ENCODE measurements at regions not wholly inside any gene's neighbourhood (a gene's known extent, or its start where the extent isn't known, plus 50 kb on each side); places are given as distances from the start of the nearest gene placed in this dataset.

DNA sequence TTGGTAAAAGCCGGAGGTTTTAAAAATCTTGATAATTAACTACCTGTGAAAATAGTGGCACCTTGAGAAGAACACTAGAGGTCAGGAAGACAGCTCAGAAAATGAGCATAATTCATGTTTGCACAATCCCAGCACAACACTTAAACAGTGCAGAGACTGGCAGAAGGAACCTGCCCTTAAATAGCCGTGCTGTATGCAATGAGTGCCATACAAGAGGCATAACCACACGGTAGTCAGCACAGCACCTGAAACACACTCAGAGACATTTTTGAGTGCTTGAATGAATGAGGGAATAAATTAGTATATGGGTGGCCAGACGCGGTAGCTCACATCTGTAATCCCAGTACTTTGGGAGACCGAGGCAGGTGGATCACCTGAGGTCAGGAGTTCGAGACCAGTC, 164.9 kb downstream of the PAX3 start:
- no peak overlapping the region for H3K27ac ChIP-seq (ENCODE audit: low read depth in 2 of 2, low read length in 1 of 2)
- H3F3A ChIP-seq (replicated peaks; ENCODE audit: insufficient read depth): no peaks in the 10 kb centered on the region
- no peaks in the 10 kb centered on the region for H4K20me1 ChIP-seq (ENCODE audit: insufficient read depth)
- no peak for DNase-seq
- no peak overlapping the region for H3K4me2 ChIP-seq
- H3K4me3 ChIP-seq (ENCODE audit: low read depth in 2 of 2, low read length in 1 of 2): no peak overlapping the region
- no peak overlapping the region for H3K9ac ChIP-seq
- no peaks in the 10 kb centered on the region for H3K36me3 ChIP-seq (replicated peaks in 1 of 2; ENCODE audit: control insufficient read depth in 1 of 2, insufficient read depth in 2 of 2, low read length in 1 of 2)
- ChIA-PET POLR2A (no interaction called here), CTCF (no interaction called here)
- no peaks in the 10 kb centered on the region for H3K27me3 ChIP-seq (ENCODE audit: insufficient read depth)
- H3K9me3 ChIP-seq: no peaks in the 10 kb centered on the region
- no peaks in the 10 kb centered on the region for H3K79me2 ChIP-seq (ENCODE audit: insufficient read depth)
- WGBS (ENCODE audit: low lambda C conversion rate): 3% methylated on average over 7 of the region's 7 CpGs
- no peak for TF ChIP-seq RAD21 (IDR thresholded peaks at IDR 0.05; ENCODE audit: low read length)
- TF ChIP-seq GATA2 (CRISPR knock-in tag; IDR thresholded peaks at IDR 0.05): no peak
- TF ChIP-seq, protein P1, sequence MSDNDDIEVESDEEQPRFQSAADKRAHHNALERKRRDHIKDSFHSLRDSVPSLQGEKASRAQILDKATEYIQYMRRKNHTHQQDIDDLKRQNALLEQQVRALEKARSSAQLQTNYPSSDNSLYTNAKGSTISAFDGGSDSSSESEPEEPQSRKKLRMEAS (IDR thresholded peaks at IDR 0.05; ENCODE audit: low read depth): no peak
- TF ChIP-seq, protein P2, sequence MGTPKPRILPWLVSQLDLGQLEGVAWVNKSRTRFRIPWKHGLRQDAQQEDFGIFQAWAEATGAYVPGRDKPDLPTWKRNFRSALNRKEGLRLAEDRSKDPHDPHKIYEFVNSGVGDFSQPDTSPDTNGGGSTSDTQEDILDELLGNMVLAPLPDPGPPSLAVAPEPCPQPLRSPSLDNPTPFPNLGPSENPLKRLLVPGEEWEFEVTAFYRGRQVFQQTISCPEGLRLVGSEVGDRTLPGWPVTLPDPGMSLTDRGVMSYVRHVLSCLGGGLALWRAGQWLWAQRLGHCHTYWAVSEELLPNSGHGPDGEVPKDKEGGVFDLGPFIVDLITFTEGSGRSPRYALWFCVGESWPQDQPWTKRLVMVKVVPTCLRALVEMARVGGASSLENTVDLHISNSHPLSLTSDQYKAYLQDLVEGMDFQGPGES (IDR thresholded peaks at IDR 0.05; ENCODE audit: low read depth, low read length): no peak
- TF ChIP-seq NFIC (IDR thresholded peaks at IDR 0.05; ENCODE audit: borderline replicate concordance): no peak
- no peak for TF ChIP-seq CHD2 (IDR thresholded peaks at IDR 0.05; ENCODE audit: low read length, partially characterized antibody)
- no peak for TF ChIP-seq EZH2phosphoT487 (IDR thresholded peaks at IDR 0.05; ENCODE audit: borderline replicate concordance, low read depth)
- no peak for TF ChIP-seq RFX5 (IDR thresholded peaks at IDR 0.05; ENCODE audit: low read length)
- no peak for TF ChIP-seq ELF1 (IDR thresholded peaks at IDR 0.05)
- TF ChIP-seq NRF1 (IDR thresholded peaks at IDR 0.05; ENCODE audit: low read depth, low read length): no peak
- TF ChIP-seq, protein P3, sequence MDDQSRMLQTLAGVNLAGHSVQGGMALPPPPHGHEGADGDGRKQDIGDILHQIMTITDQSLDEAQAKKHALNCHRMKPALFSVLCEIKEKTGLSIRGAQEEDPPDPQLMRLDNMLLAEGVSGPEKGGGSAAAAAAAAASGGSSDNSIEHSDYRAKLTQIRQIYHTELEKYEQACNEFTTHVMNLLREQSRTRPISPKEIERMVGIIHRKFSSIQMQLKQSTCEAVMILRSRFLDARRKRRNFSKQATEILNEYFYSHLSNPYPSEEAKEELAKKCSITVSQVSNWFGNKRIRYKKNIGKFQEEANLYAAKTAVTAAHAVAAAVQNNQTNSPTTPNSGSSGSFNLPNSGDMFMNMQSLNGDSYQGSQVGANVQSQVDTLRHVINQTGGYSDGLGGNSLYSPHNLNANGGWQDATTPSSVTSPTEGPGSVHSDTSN (IDR thresholded peaks at IDR 0.05): no peak
- TF ChIP-seq TCF12 (IDR thresholded peaks at IDR 0.05): no peak
- H3K4me1 ChIP-seq (ENCODE audit: control insufficient read depth in 1 of 2, insufficient read depth in 2 of 2, low read depth in 1 of 2, low read length in 1 of 2): no peaks in the 10 kb centered on the region
- H2AFZ ChIP-seq (ENCODE audit: low read depth): no peak overlapping the region
- H3K9me2 ChIP-seq: no peaks in the 10 kb centered on the region

DNA sequence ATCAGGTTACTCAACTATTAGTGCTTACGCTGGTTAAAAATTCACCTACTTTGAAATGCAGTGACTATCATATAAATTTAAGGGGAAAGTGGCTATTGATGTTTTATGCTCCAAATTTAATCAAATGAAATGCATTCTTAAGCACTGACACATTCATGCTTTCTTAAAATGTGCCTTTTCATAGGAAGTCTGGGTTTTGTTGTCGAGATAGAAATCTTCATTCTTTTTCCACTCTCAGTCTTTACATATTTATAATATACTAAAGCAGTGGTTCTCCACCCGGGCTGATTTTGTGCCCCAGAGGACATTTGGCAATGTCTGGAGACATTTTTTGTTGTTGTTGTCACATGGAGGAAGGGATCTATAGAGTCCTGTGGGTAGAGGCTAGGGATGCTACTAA, 167.9 kb downstream of the PAX3 start:
- 12% methylated on average over 3 of the region's 3 CpGs for WGBS (ENCODE audit: low lambda C conversion rate)
- TF ChIP-seq POLR2AphosphoS5 (IDR thresholded peaks at IDR 0.05; ENCODE audit: low read depth, low read length) (no peak), TAF1 (IDR thresholded peaks at IDR 0.05; ENCODE audit: borderline replicate concordance, low read depth, low read length) (no peak), EP300 (IDR thresholded peaks at IDR 0.05; ENCODE audit: borderline replicate concordance in 1 of 2, low read depth in 1 of 2, low read length in 1 of 2) (no peak), JUND (IDR thresholded peaks at IDR 0.05) (no peak), TCF12 (IDR thresholded peaks at IDR 0.05) (no peak)
- TF ChIP-seq, protein P4, sequence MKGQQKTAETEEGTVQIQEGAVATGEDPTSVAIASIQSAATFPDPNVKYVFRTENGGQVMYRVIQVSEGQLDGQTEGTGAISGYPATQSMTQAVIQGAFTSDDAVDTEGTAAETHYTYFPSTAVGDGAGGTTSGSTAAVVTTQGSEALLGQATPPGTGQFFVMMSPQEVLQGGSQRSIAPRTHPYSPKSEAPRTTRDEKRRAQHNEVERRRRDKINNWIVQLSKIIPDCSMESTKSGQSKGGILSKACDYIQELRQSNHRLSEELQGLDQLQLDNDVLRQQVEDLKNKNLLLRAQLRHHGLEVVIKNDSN (IDR thresholded peaks at IDR 0.05; ENCODE audit: borderline replicate concordance, low read depth): no peak
- TF ChIP-seq, protein P3 (IDR thresholded peaks at IDR 0.05): no peak
- TF ChIP-seq, protein P5, sequence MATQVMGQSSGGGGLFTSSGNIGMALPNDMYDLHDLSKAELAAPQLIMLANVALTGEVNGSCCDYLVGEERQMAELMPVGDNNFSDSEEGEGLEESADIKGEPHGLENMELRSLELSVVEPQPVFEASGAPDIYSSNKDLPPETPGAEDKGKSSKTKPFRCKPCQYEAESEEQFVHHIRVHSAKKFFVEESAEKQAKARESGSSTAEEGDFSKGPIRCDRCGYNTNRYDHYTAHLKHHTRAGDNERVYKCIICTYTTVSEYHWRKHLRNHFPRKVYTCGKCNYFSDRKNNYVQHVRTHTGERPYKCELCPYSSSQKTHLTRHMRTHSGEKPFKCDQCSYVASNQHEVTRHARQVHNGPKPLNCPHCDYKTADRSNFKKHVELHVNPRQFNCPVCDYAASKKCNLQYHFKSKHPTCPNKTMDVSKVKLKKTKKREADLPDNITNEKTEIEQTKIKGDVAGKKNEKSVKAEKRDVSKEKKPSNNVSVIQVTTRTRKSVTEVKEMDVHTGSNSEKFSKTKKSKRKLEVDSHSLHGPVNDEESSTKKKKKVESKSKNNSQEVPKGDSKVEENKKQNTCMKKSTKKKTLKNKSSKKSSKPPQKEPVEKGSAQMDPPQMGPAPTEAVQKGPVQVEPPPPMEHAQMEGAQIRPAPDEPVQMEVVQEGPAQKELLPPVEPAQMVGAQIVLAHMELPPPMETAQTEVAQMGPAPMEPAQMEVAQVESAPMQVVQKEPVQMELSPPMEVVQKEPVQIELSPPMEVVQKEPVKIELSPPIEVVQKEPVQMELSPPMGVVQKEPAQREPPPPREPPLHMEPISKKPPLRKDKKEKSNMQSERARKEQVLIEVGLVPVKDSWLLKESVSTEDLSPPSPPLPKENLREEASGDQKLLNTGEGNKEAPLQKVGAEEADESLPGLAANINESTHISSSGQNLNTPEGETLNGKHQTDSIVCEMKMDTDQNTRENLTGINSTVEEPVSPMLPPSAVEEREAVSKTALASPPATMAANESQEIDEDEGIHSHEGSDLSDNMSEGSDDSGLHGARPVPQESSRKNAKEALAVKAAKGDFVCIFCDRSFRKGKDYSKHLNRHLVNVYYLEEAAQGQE (IDR thresholded peaks at IDR 0.05; ENCODE audit: low read depth, low read length): no peak
- no peak overlapping the region for H3K4me2 ChIP-seq

More for the DNA sequence above, 167.9 kb downstream of the PAX3 start:
- no peak overlapping the region for H3K27ac ChIP-seq (ENCODE audit: low read depth in 2 of 2, low read length in 1 of 2)
- no peaks in the 10 kb centered on the region for H3K27me3 ChIP-seq (ENCODE audit: insufficient read depth)
- no peaks in the 10 kb centered on the region for H3K4me1 ChIP-seq (ENCODE audit: control insufficient read depth in 1 of 2, insufficient read depth in 2 of 2, low read depth in 1 of 2, low read length in 1 of 2)
- no peaks in the 10 kb centered on the region for H3K9me2 ChIP-seq
- POLR2A ChIA-PET: no interaction called here
- no peaks in the 10 kb centered on the region for H3K79me2 ChIP-seq (ENCODE audit: insufficient read depth)
- no peaks in the 10 kb centered on the region for H3K9me3 ChIP-seq
- H3K4me3 ChIP-seq (ENCODE audit: low read depth in 2 of 2, low read length in 1 of 2): no peak overlapping the region
- H3F3A ChIP-seq (replicated peaks; ENCODE audit: insufficient read depth): no peaks in the 10 kb centered on the region
- no peaks in the 10 kb centered on the region for H3K36me3 ChIP-seq (replicated peaks in 1 of 2; ENCODE audit: control insufficient read depth in 1 of 2, insufficient read depth in 2 of 2, low read length in 1 of 2)
- H3K9ac ChIP-seq: no peak overlapping the region
- no peaks in the 10 kb centered on the region for H4K20me1 ChIP-seq (ENCODE audit: insufficient read depth)
- H2AFZ ChIP-seq (ENCODE audit: low read depth): no peak overlapping the region
- CTCF ChIA-PET: no interaction called here
- DNase-seq: no peak
